OCI-LY3 (cell line): ENCODE measurements at regions not wholly inside any gene's neighbourhood (a gene's known extent, or its start where the extent isn't known, plus 50 kb on each side); places are given as distances from the start of the nearest gene placed in this dataset.

Source experiments
- CTCF ChIP-seq: fragments of 200-600, 300-600 bp; sonication (generic); IDR thresholded peaks from 2 replicates; pipeline ENCODE4 v1.5.1; 2014; ENCODE audit warnings: antibody characterized with exemption, low read length, low read depth
- EZH2phosphoT487 ChIP-seq: fragments of 200-600 bp; shearing (Covaris generic); IDR thresholded peaks from 2 replicates; pipeline ENCODE4 v1.6.1; 2018; ENCODE audit warnings: antibody characterized with exemption, mixed run types, low read depth

GRCh38 chr4:108498925-108499324 is 121.5 kb upstream of the RPL34 start:
- TF ChIP-seq CTCF (no peak), EZH2phosphoT487 (no peak)
